GM21723 (cell line): ENCODE measurements at regions not wholly inside any gene's neighbourhood (a gene's known extent, or its start where the extent isn't known, plus 50 kb on each side); places are given as distances from the start of the nearest gene placed in this dataset.

Experiments
- ATAC-seq: cut with Tn5 transposase; IDR thresholded peaks from one replicate; pipeline ENCODE4 v1.9.1; 2021; ENCODE audit warnings: mild to moderate bottlenecking, moderate library complexity; ENCODE audit not compliant: unreplicated experiment

- no peak for ATAC-seq
These were observed 181.1 kb upstream of the ARID2 start for GRCh38 chr12:45548426-45548825.

GRCh38 chr12:45549337-45549902 is 180.1 kb upstream of the ARID2 start:
- ATAC-seq, result no peak

- no peak for ATAC-seq
These were observed 176.3 kb upstream of the ARID2 start for GRCh38 chr12:45553204-45553603.

- no peak for ATAC-seq
These were observed 172.5 kb upstream of the ARID2 start for GRCh38 chr12:45557016-45557415.

GRCh38 chr12:45558353-45558752 is 171.2 kb upstream of the ARID2 start:
- ATAC-seq, result no peak

GRCh38 chr12:45559537-45559936 is 170.0 kb upstream of the ARID2 start:
- ATAC-seq, result no peak

- no peak for ATAC-seq
These were observed 168.8 kb upstream of the ARID2 start for GRCh38 chr12:45560689-45561088.

GRCh38 chr12:45561488-45561887 is 168.0 kb upstream of the ARID2 start:
- no peak for ATAC-seq

GRCh38 chr12:45565590-45565989 is 163.9 kb upstream of the ARID2 start:
- ATAC-seq, result no peak

GRCh38 chr12:45566257-45566656 is 163.2 kb upstream of the ARID2 start:
- no peak for ATAC-seq

- ATAC-seq, result no peak
These were observed 160.7 kb upstream of the ARID2 start for GRCh38 chr12:45568808-45569207.

- ATAC-seq, result no peak
These were observed 159.0 kb upstream of the ARID2 start for GRCh38 chr12:45570501-45570900.

- no peak for ATAC-seq
These were observed 157.4 kb upstream of the ARID2 start for GRCh38 chr12:45572114-45572513.

- no peak for ATAC-seq
These were observed 154.1 kb upstream of the ARID2 start for GRCh38 chr12:45575417-45575816.

- ATAC-seq, result peak; percentile 73
These were observed 153.6 kb upstream of the ARID2 start for GRCh38 chr12:45575823-45576475.

GRCh38 chr12:45577844-45578399 is 151.6 kb upstream of the ARID2 start:
- ATAC-seq, result no peak

GRCh38 chr12:45580356-45580969 is 149.0 kb upstream of the ARID2 start:
- ATAC-seq, result no peak

- ATAC-seq, result no peak
These were observed 148.4 kb upstream of the ARID2 start for GRCh38 chr12:45581112-45581511.

- ATAC-seq, result no peak
These were observed 147.0 kb upstream of the ARID2 start for GRCh38 chr12:45582536-45582935.

GRCh38 chr12:45582986-45583659 is 146.4 kb upstream of the ARID2 start:
- no peak for ATAC-seq

- ATAC-seq, result no peak
These were observed 145.2 kb upstream of the ARID2 start for GRCh38 chr12:45584336-45584735.
